HCT116 (cell line): ENCODE measurements at regions not wholly inside any gene's neighbourhood (a gene's known extent, or its start where the extent isn't known, plus 50 kb on each side); places are given as distances from the start of the nearest gene placed in this dataset.
"Not testable (repeated sequence)": the region's sequence is repeated elsewhere in the genome, so short reads cannot be mapped to it uniquely, and the experiment has no call there.

ENCODE experiments used
- ATAC-seq: fragments of 200-7000 bp; cut with Tn5 transposase; 2 replicates; pipeline ENCODE4 v1.9.1; 2020; ENCODE audit warnings: mild to moderate bottlenecking, moderate library complexity
- BruUV-seq: library from RNA; stranded (reverse); fragments of 400-500 nt; replicated peaks from 2 replicates; lab custom pipeline; 2021; lab: Mats Ljungman, UMichigan
- CTCF ChIA-PET: fragments of 300-600 bp; sonication (Branson Sonifier 250); formaldehyde crosslinking; loops from one replicate; lab custom pipeline; 2021; ENCODE audit warnings: antibody characterized with exemption; lab: Charles Lee
- POLR2A ChIA-PET: fragments of 300-600, 350-600 bp; sonication (Branson Sonifier 250); formaldehyde crosslinking; loops from one replicate; lab custom pipeline; 2021; ENCODE audit warnings: antibody characterized with exemption; lab: Charles Lee
- RAD21 ChIA-PET, 2 experiments: fragments of 300-600 bp; sonication (Branson Sonifier 250); formaldehyde crosslinking; loops; one replicate each; lab custom pipeline; 2023; ENCODE audit warnings: low total read pairs in 2 of 2; ENCODE audit not compliant: uncharacterized antibody in 2 of 2, unreplicated experiment in 2 of 2, low non-redundant PET in 1 of 2; lab: Charles Lee
- DNase-seq: peaks from one replicate; pipeline ENCODE4 v3.0.0-alpha.2; 2010; ENCODE audit warnings: low read depth, low spot score
- H2AFZ ChIP-seq: fragments of 200-600 bp; shearing (Covaris generic), sonication (generic); 2 replicates; pipeline ENCODE4 v1.6.1; 2017; ENCODE audit warnings: low read depth, mixed run types, mixed read lengths, antibody characterized with exemption, low read length; ENCODE audit not compliant: poor library complexity, severe bottlenecking
- H3K27ac ChIP-seq: 2 replicates; pipeline ENCODE4 v1.5.1; 2012; ENCODE audit warnings: low read depth, low read length
- H3K27me3 ChIP-seq: fragments of 200-600 bp; sonication (generic); 2 replicates; pipeline ENCODE4 v1.6.1; 2016; ENCODE audit warnings: mixed run types, low read length, mixed read lengths; ENCODE audit not compliant: insufficient read depth
- H3K36me3 ChIP-seq, 2 experiments: fragments of 200-500 bp in 1 of 2; fragments of 200-600 bp in 1 of 2; sonication (Bioruptor generic) in 1 of 2; sonication (generic) in 1 of 2; 2 replicates each; pipeline versions ENCODE4 v1.5.1 to v1.6.1; 2014 to 2016; ENCODE audit warnings: low read length in 2 of 2, inconsistent platforms in 1 of 2, mixed read lengths in 1 of 2, mixed run types in 1 of 2; ENCODE audit not compliant: insufficient read depth in 2 of 2, control insufficient read depth in 1 of 2
- H3K4me1 ChIP-seq, 2 experiments: fragments of 200-600 bp in 1 of 2; sonication (generic) in 1 of 2; 2 replicates each; pipeline versions ENCODE4 v1.5.1 to v1.6.1; 2012 to 2017; ENCODE audit warnings: low read length in 2 of 2, inconsistent platforms in 1 of 2, mild to moderate bottlenecking in 1 of 2, mixed read lengths in 1 of 2, mixed run types in 1 of 2, moderate library complexity in 1 of 2; ENCODE audit not compliant: insufficient read depth in 2 of 2, control insufficient read depth in 1 of 2
- H3K4me2 ChIP-seq: fragments of 200-600 bp; sonication (generic); 2 replicates; pipeline ENCODE4 v1.6.1; 2017; ENCODE audit warnings: mixed run types, low read length, mixed read lengths
- H3K4me3 ChIP-seq, 2 experiments: fragments of 200-600 bp in 1 of 2; sonication (generic) in 1 of 2; replicated peaks in 1 of 2; 2 replicates each; pipeline ENCODE4 v1.5.1; 2011 to 2016; ENCODE audit warnings: low read length in 2 of 2, control low read depth in 1 of 2, low read depth in 1 of 2, mild to moderate bottlenecking in 1 of 2, mixed read lengths in 1 of 2, mixed run types in 1 of 2
- H3K79me2 ChIP-seq: fragments of 200-600 bp; sonication (generic); 2 replicates; pipeline ENCODE4 v1.6.1; 2017; ENCODE audit warnings: mild to moderate bottlenecking, mixed run types, low read length, moderate library complexity, mixed read lengths; ENCODE audit not compliant: insufficient read depth
- H3K9ac ChIP-seq: fragments of 200-600 bp; sonication (generic); 2 replicates; pipeline ENCODE4 v1.6.1; 2016; ENCODE audit warnings: low read length, mixed read lengths
- H3K9me2 ChIP-seq: fragments of 200-600 bp; sonication (generic), shearing (Covaris generic); 2 replicates; pipeline ENCODE4 v1.6.1; 2017; ENCODE audit warnings: mixed run types, mild to moderate bottlenecking, moderate library complexity; ENCODE audit not compliant: insufficient read depth
- H3K9me3 ChIP-seq, 2 experiments: fragments of 200-500 bp in 1 of 2; fragments of 200-600 bp in 1 of 2; sonication (Bioruptor generic) in 1 of 2; sonication (generic) in 1 of 2; 2 replicates each; pipeline ENCODE4 v1.6.1; 2014 to 2017; ENCODE audit warnings: low read length in 2 of 2, mixed read lengths in 2 of 2, inconsistent platforms in 1 of 2, low read depth in 1 of 2, mild to moderate bottlenecking in 1 of 2, mixed run types in 1 of 2, moderate library complexity in 1 of 2; ENCODE audit not compliant: control insufficient read depth in 1 of 2, insufficient read depth in 1 of 2
- H4K20me1 ChIP-seq: fragments of 200-600 bp; sonication (generic), shearing (Covaris generic); 2 replicates; pipeline ENCODE4 v1.6.1; 2017; ENCODE audit warnings: mixed run types, mild to moderate bottlenecking, moderate library complexity; ENCODE audit not compliant: insufficient read depth
- ATF3 ChIP-seq: IDR thresholded peaks from 2 replicates; pipeline ENCODE4 v1.6.1; 2012
- CBX3 ChIP-seq: IDR thresholded peaks from 2 replicates; pipeline ENCODE4 v1.6.1; 2012; ENCODE audit warnings: low read depth
- CEBPB ChIP-seq: IDR thresholded peaks from 2 replicates; pipeline ENCODE4 v1.6.1; 2012; ENCODE audit warnings: low read depth
- ELF1 ChIP-seq: IDR thresholded peaks from 2 replicates; pipeline ENCODE4 v1.6.1; 2012; ENCODE audit warnings: low read depth, borderline replicate concordance
- EZH2 ChIP-seq: fragments of 200-600 bp; sonication (generic); IDR thresholded peaks from 2 replicates; pipeline ENCODE4 v1.6.1; 2017; ENCODE audit warnings: antibody characterized with exemption, mixed run types
- EZH2phosphoT487 ChIP-seq: fragments of 200-600 bp; IDR thresholded peaks from 2 replicates; pipeline ENCODE4 v1.6.1; 2018; ENCODE audit warnings: antibody characterized with exemption, borderline replicate concordance
- JUND ChIP-seq: IDR thresholded peaks from 2 replicates; pipeline ENCODE4 v1.6.1; 2012
- POLR2A ChIP-seq: IDR thresholded peaks from 2 replicates; pipeline ENCODE4 v1.7.0; 2011; ENCODE audit warnings: borderline replicate concordance; ENCODE audit not compliant: insufficient read depth, insufficient read length; ENCODE audit errors: extremely low read depth
- POLR2AphosphoS5 ChIP-seq: IDR thresholded peaks from 2 replicates; pipeline ENCODE4 v1.6.1; 2011; ENCODE audit warnings: mild to moderate bottlenecking, low read depth, low read length, moderate library complexity
- RAD21 ChIP-seq: IDR thresholded peaks from 2 replicates; pipeline ENCODE4 v1.6.1; 2012; ENCODE audit warnings: low read depth, mild to moderate bottlenecking
- SIN3A ChIP-seq: IDR thresholded peaks from 2 replicates; pipeline ENCODE4 v1.6.1; 2012; ENCODE audit warnings: low read depth
- SP1 ChIP-seq: IDR thresholded peaks from 2 replicates; pipeline ENCODE4 v1.6.1; 2012; ENCODE audit warnings: low read depth
- SRF ChIP-seq: IDR thresholded peaks from 2 replicates; pipeline ENCODE4 v1.6.1; 2012; ENCODE audit warnings: low read depth
- intact Hi-C: fragments of 100-400 bp; cut with micrococcal nuclease; formaldehyde crosslinking; loops from 2 replicates; pipeline ENCODE4 v1.10.0; 2022
- TF ChIP-seq, protein P1 (sequence below): IDR thresholded peaks from 2 replicates; pipeline ENCODE4 v1.6.1; 2011; ENCODE audit warnings: mild to moderate bottlenecking, low read length, moderate library complexity; ENCODE audit not compliant: insufficient replicate concordance; ENCODE audit errors: extremely low read depth
- TF ChIP-seq, protein P2 (sequence below): IDR thresholded peaks from 2 replicates; pipeline ENCODE4 v1.6.1; 2012

DNA sequence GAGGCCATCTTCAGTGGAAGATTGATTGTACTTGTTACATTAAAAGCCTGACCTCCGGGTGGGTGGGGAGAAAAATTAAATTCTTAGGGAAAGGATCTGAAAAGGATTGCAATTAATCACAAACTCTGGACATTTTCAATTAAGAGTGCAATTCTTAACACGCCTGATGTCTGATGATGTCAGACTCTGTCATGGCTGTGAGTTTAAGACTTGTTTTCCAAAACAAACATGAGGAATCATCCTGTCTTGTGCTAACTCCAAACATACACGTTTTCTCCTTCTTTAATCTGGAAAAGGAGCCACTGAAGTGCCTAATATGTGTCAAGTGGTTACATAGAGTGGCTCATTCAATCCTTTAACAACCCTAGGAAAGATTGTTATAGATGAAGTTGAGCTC is 60.4 kb upstream of the SMIM23 start:
- no peak for TF ChIP-seq EZH2phosphoT487
- TF ChIP-seq CBX3: no peak

DNA sequence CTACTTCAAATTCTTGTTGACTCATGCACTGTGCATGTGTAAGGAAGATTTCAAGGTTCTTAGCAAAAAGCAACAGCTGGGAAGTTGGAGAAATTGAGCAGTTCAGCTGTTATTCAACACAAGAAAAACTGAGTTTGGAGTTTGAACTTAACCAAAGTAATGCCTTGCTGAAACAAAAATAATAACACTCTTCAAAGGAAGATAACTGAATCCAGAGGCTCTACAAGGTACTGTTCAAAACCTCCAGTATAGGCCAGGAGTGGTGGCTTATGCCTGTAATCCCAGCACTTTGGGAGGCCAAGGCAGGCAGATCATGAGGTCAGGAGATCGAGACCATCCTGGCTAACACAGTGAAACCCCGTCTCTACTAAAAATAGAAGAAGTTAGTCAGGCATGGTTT is 58.8 kb upstream of the SMIM23 start:
- H3K36me3 ChIP-seq, H3K79me2 ChIP-seq, RAD21 ChIA-PET, H3K9me2 ChIP-seq, H3K27me3 ChIP-seq, H3K27ac ChIP-seq, DNase-seq, H3K4me1 ChIP-seq, H3K4me2 ChIP-seq, ATAC-seq, BruUV-seq, H3K4me3 ChIP-seq, CTCF ChIA-PET, H4K20me1 ChIP-seq, H3K9me3 ChIP-seq, intact Hi-C loops, POLR2A ChIA-PET, H2AFZ ChIP-seq, H3K9ac ChIP-seq: not testable (repeated sequence)

More for the DNA sequence above, 60.4 kb upstream of the SMIM23 start:
- Histone ChIP-seq H3K27ac (no peak overlapping the region), H3K79me2 (no peaks in the 10 kb centered on the region), H3K4me1 (no peaks in the 10 kb centered on the region), H3K4me3 (no peak overlapping the region), H3K9me3 (no peaks in the 10 kb centered on the region), H4K20me1 (no peaks in the 10 kb centered on the region), H3K9ac (no peak overlapping the region), H3K36me3 (no peaks in the 10 kb centered on the region), H3K9me2 (peaks cover 5% of the 10 kb centered on the region; the same call in 1 of the 2 replicates), H3K4me2 (no peak overlapping the region), H2AFZ (no peak overlapping the region), H3K27me3 (peaks cover 15% of the 10 kb centered on the region; the same call in 1 of the 2 replicates)
- ATAC-seq (no peak), DNase-seq (no peak)
- POLR2A ChIA-PET: no interaction called here
- CTCF ChIA-PET: no interaction called here
- RAD21 ChIA-PET: no interaction called here
- intact Hi-C loops: no loop called here
- no TSS peak for BruUV-seq

GRCh38 chr5:171728686-171729085 is 56.9 kb upstream of the SMIM23 start:
- Histone ChIP-seq H3K9ac (no peak overlapping the region), H4K20me1 (no peaks in the 10 kb centered on the region), H3K79me2 (no peaks in the 10 kb centered on the region), H3K4me2 (no peak overlapping the region), H3K9me3 (no peaks in the 10 kb centered on the region), H3K27ac (no peak overlapping the region), H2AFZ (no peak overlapping the region), H3K27me3 (no peaks in the 10 kb centered on the region), H3K9me2 (peaks cover 9% of the 10 kb centered on the region; the same call in 1 of the 2 replicates), H3K4me1 (no peaks in the 10 kb centered on the region), H3K36me3 (no peaks in the 10 kb centered on the region), H3K4me3 (no peak overlapping the region)
- ChIA-PET POLR2A (no interaction called here), RAD21 (no interaction called here), CTCF (no interaction called here)
- DNase-seq (no peak), ATAC-seq (no peak)
- no TSS peak for BruUV-seq
- intact Hi-C loops: no loop called here
- TF ChIP-seq RAD21 (no peak), EZH2 (no peak), ATF3 (no peak), CEBPB (no peak), ELF1 (no peak), SRF (no peak), EZH2phosphoT487 (no peak), SP1 (no peak), POLR2AphosphoS5 (no peak), POLR2A (no peak), JUND (no peak), SIN3A (no peak)
- TF ChIP-seq, protein P1, sequence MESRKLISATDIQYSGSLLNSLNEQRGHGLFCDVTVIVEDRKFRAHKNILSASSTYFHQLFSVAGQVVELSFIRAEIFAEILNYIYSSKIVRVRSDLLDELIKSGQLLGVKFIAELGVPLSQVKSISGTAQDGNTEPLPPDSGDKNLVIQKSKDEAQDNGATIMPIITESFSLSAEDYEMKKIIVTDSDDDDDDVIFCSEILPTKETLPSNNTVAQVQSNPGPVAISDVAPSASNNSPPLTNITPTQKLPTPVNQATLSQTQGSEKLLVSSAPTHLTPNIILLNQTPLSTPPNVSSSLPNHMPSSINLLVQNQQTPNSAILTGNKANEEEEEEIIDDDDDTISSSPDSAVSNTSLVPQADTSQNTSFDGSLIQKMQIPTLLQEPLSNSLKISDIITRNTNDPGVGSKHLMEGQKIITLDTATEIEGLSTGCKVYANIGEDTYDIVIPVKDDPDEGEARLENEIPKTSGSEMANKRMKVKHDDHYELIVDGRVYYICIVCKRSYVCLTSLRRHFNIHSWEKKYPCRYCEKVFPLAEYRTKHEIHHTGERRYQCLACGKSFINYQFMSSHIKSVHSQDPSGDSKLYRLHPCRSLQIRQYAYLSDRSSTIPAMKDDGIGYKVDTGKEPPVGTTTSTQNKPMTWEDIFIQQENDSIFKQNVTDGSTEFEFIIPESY: no peak
- TF ChIP-seq, protein P2, sequence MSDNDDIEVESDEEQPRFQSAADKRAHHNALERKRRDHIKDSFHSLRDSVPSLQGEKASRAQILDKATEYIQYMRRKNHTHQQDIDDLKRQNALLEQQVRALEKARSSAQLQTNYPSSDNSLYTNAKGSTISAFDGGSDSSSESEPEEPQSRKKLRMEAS: no peak
